IMR-90 (cell line): ENCODE measurements at regions not wholly inside any gene's neighbourhood (a gene's known extent, or its start where the extent isn't known, plus 50 kb on each side); places are given as distances from the start of the nearest gene placed in this dataset.

Experiments
- ATAC-seq: fragments of 200-7000 bp; cut with Tn5 transposase; 2 replicates; pipeline ENCODE4 v1.9.1; 2020; ENCODE audit warnings: low read depth, mild to moderate bottlenecking, moderate library complexity
- BruUV-seq: library from RNA; stranded (reverse); fragments of 400-500 nt; replicated peaks from 2 replicates; lab custom pipeline; 2021; lab: Mats Ljungman, UMichigan
- CTCF ChIA-PET: fragments of 300-600 bp; formaldehyde crosslinking; extraction: SDS; loops from one replicate; lab custom pipeline; 2021; ENCODE audit warnings: antibody characterized with exemption; lab: Yijun Ruan, JAX
- POLR2A ChIA-PET: fragments of 300-600 bp; sonication (Branson Sonifier 250); formaldehyde crosslinking; loops from one replicate; lab custom pipeline; 2022; ENCODE audit warnings: antibody characterized with exemption; ENCODE audit not compliant: unreplicated experiment; lab: Charles Lee
- DNase-seq: peaks from one replicate; pipeline ENCODE4 v3.0.0; 2013
- H2AFZ ChIP-seq: replicated peaks from 2 replicates; pipeline ENCODE3; 2013; ENCODE audit warnings: low read length, mild to moderate bottlenecking; ENCODE audit not compliant: poor library complexity
- H2AK5ac ChIP-seq: 2 replicates; pipeline ENCODE4 v1.6.1; 2013; ENCODE audit warnings: low read depth, low read length, inconsistent platforms
- H2AK9ac ChIP-seq: replicated peaks from 2 replicates; pipeline ENCODE3; 2013; ENCODE audit warnings: mild to moderate bottlenecking, low read depth, low read length, moderate library complexity; ENCODE audit not compliant: poor library complexity
- H2BK120ac ChIP-seq: 2 replicates; pipeline ENCODE4 v1.6.1; 2013; ENCODE audit warnings: low read depth, low read length, inconsistent platforms
- H2BK15ac ChIP-seq: 3 replicates; pipeline ENCODE4 v1.6.1; 2013; ENCODE audit warnings: low read depth, low read length, inconsistent platforms
- H2BK20ac ChIP-seq: 2 replicates; pipeline ENCODE4 v1.6.1; 2013; ENCODE audit warnings: low read depth, mild to moderate bottlenecking, inconsistent platforms, low read length, moderate library complexity
- H2BK5ac ChIP-seq: 2 replicates; pipeline ENCODE4 v1.6.1; 2013; ENCODE audit warnings: mild to moderate bottlenecking, low read depth, low read length, inconsistent platforms; ENCODE audit not compliant: poor library complexity, severe bottlenecking
- H3K14ac ChIP-seq: replicated peaks from 2 replicates; pipeline ENCODE4 v1.6.1; 2013; ENCODE audit warnings: low read depth, low read length, inconsistent platforms
- H3K18ac ChIP-seq: 2 replicates; pipeline ENCODE4 v1.6.1; 2013; ENCODE audit warnings: low read depth, low read length, control low read depth
- H3K23ac ChIP-seq: 2 replicates; pipeline ENCODE4 v1.6.1; 2013; ENCODE audit warnings: low read depth, low read length, inconsistent platforms
- H3K27ac ChIP-seq: 2 replicates; pipeline ENCODE4 v1.5.1; 2013; ENCODE audit warnings: mild to moderate bottlenecking, control low read depth, low read length; ENCODE audit not compliant: insufficient read depth
- H3K27me3 ChIP-seq: 2 replicates; pipeline ENCODE4 v1.6.1; 2013; ENCODE audit warnings: low read length; ENCODE audit not compliant: control insufficient read depth, insufficient read depth
- H3K36me3 ChIP-seq: 2 replicates; pipeline ENCODE4 v1.6.1; 2013; ENCODE audit warnings: low read length, mixed read lengths; ENCODE audit not compliant: control insufficient read depth, insufficient read depth
- H3K4ac ChIP-seq: 2 replicates; pipeline ENCODE4 v1.6.1; 2013; ENCODE audit warnings: low read depth, low read length, inconsistent platforms
- H3K4me1 ChIP-seq: 2 replicates; pipeline ENCODE4 v1.6.1; 2013; ENCODE audit warnings: low read length, mixed read lengths; ENCODE audit not compliant: control insufficient read depth, insufficient read depth
- H3K4me2 ChIP-seq: 2 replicates; pipeline ENCODE4 v1.6.1; 2013; ENCODE audit warnings: low read depth, mild to moderate bottlenecking, control low read depth, low read length, moderate library complexity
- H3K4me3 ChIP-seq: 2 replicates; pipeline ENCODE4 v1.5.1; 2013; ENCODE audit warnings: low read depth, mild to moderate bottlenecking, control low read depth, low read length, moderate library complexity; ENCODE audit not compliant: insufficient read depth
- H3K56ac ChIP-seq: 2 replicates; pipeline ENCODE4 v1.6.1; 2013; ENCODE audit warnings: low read length, inconsistent platforms; ENCODE audit not compliant: insufficient read depth; ENCODE audit errors: extremely low read depth
- H3K79me1 ChIP-seq, 2 experiments: 2 replicates each; pipeline ENCODE4 v1.6.1; 2013; ENCODE audit warnings: low read length in 2 of 2, inconsistent platforms in 1 of 2, low read depth in 1 of 2
- H3K9ac ChIP-seq: 2 replicates; pipeline ENCODE4 v1.6.1; 2013; ENCODE audit warnings: low read depth, low read length, control low read depth
- H3K9me1 ChIP-seq: 2 replicates; pipeline ENCODE4 v1.6.1; 2013; ENCODE audit warnings: low read length, inconsistent platforms; ENCODE audit not compliant: insufficient read depth
- H3K9me3 ChIP-seq: 2 replicates; pipeline ENCODE4 v1.6.1; 2013; ENCODE audit warnings: low read length; ENCODE audit not compliant: control insufficient read depth, insufficient read depth
- H4K20me1 ChIP-seq: 2 replicates; pipeline ENCODE4 v1.6.1; 2013; ENCODE audit warnings: low read length, inconsistent platforms; ENCODE audit not compliant: insufficient read depth
- H4K5ac ChIP-seq: 2 replicates; pipeline ENCODE4 v1.6.1; 2013; ENCODE audit warnings: mild to moderate bottlenecking, low read depth, low read length, control low read depth
- H4K8ac ChIP-seq, 2 experiments: 2 replicates each; pipeline ENCODE4 v1.6.1; 2013; ENCODE audit warnings: low read depth in 2 of 2, low read length in 2 of 2, control low read depth in 1 of 2, inconsistent platforms in 1 of 2
- H4K91ac ChIP-seq: 2 replicates; pipeline ENCODE4 v1.6.1; 2013; ENCODE audit warnings: low read depth, low read length, inconsistent platforms; ENCODE audit not compliant: insufficient read depth
- BHLHE40 ChIP-seq: fragments of 150-350 bp; IDR thresholded peaks from 2 replicates; pipeline ENCODE4 v1.6.1; 2016; ENCODE audit warnings: mild to moderate bottlenecking, low read depth, low read length
- CTCF ChIP-seq: conservative IDR thresholded peaks from 2 replicates; pipeline ENCODE4 v1.5.1; 2012; ENCODE audit warnings: mild to moderate bottlenecking, low read depth, low read length, improper control_type of control experiment
- MAFK ChIP-seq: IDR thresholded peaks from 2 replicates; pipeline ENCODE4 v1.6.1; 2012; ENCODE audit warnings: low read depth, low read length, improper control_type of control experiment
- MAZ ChIP-seq: IDR thresholded peaks from 2 replicates; pipeline ENCODE4 v1.6.1; 2012; ENCODE audit warnings: low read depth, mild to moderate bottlenecking, low read length, improper control_type of control experiment, moderate library complexity, borderline replicate concordance
- MXI1 ChIP-seq: IDR thresholded peaks from 2 replicates; pipeline ENCODE4 v1.6.1; 2012; ENCODE audit warnings: low read depth, mild to moderate bottlenecking, low read length, moderate library complexity, borderline replicate concordance
- NFE2L2 ChIP-seq: fragments of 150-350 bp; IDR thresholded peaks from 2 replicates; pipeline ENCODE4 v1.6.1; 2016; ENCODE audit warnings: low read depth, mild to moderate bottlenecking, low read length
- POLR2A ChIP-seq: IDR thresholded peaks from 2 replicates; pipeline ENCODE4 v1.6.1; 2012; ENCODE audit warnings: mild to moderate bottlenecking, low read depth, low read length
- RAD21 ChIP-seq: IDR thresholded peaks from 2 replicates; pipeline ENCODE4 v1.6.1; 2012; ENCODE audit warnings: low read length, improper control_type of control experiment
- RFX5 ChIP-seq: IDR thresholded peaks from 2 replicates; pipeline ENCODE4 v1.8.0; 2012; ENCODE audit warnings: low read depth, mild to moderate bottlenecking, low read length, moderate library complexity
- WGBS, 2 experiments: methylation state at CpG; one replicate each; pipeline versions ENCODE4 v1.1.5 to v1.1.7; 2013; ENCODE audit warnings: missing lambda C conversion rate in 2 of 2; ENCODE audit not compliant: insufficient read length in 1 of 2; ENCODE audit errors: extremely low coverage in 2 of 2; 5-methylcytosine and 5-hydroxymethylcytosine counted together
- dilution Hi-C: fragments of 300-500 bp; cut with HindIII; formaldehyde crosslinking; loops from one replicate; pipeline ENCODE4 v1.14.3; 2018; ENCODE audit warnings: low sequenced_read_pairs; ENCODE audit not compliant: unreplicated experiment
- in situ Hi-C: fragments of 300-500 bp; cut with MboI; formaldehyde crosslinking; loops from 3 replicates; pipeline ENCODE4 v1.14.3; 2019; ENCODE audit warnings: low sequenced_read_pairs, inconsistent platforms, mixed read lengths
- intact Hi-C: fragments of 100-400 bp; cut with micrococcal nuclease; formaldehyde crosslinking; loops from 2 replicates; pipeline ENCODE4 v1.10.0; 2022

GRCh38 chr1:199508072-199508471 lies 519.4 kb upstream of the NR5A2 start:
- Histone ChIP-seq H3K4ac (no peak overlapping the region), H2BK5ac (no peak overlapping the region), H3K36me3 (no peaks in the 10 kb centered on the region), H2BK15ac (no peak overlapping the region), H3K9me1 (no peaks in the 10 kb centered on the region), H2BK20ac (no peak overlapping the region), H4K5ac (no peak overlapping the region), H3K27me3 (no peaks in the 10 kb centered on the region; the same call in 1 of the 2 replicates), H3K23ac (no peak overlapping the region), H2AFZ (no peak overlapping the region), H3K56ac (no peak overlapping the region), H4K8ac (no peak overlapping the region), H4K20me1 (no peaks in the 10 kb centered on the region), H4K91ac (no peak overlapping the region), H3K79me1 (no peaks in the 10 kb centered on the region), H3K4me3 (no peak overlapping the region), H3K4me1 (no peaks in the 10 kb centered on the region), H3K9ac (no peak overlapping the region), H3K14ac (no peak overlapping the region), H2AK5ac (no peak overlapping the region), H3K18ac (no peak overlapping the region), H3K4me2 (no peak overlapping the region), H2BK120ac (no peak overlapping the region), H3K9me3 (no peaks in the 10 kb centered on the region), H3K27ac (no peak overlapping the region), H2AK9ac (no peak overlapping the region)
- no TSS peak for BruUV-seq
- DNase-seq: no peak
- dilution Hi-C loops: no loop called here
- no peak for TF ChIP-seq RAD21
- TF ChIP-seq RFX5: no peak
- no peak for TF ChIP-seq MXI1
- TF ChIP-seq MAZ: no peak
- no peak for TF ChIP-seq POLR2A
- TF ChIP-seq CTCF: no peak
- no peak for TF ChIP-seq MAFK
- TF ChIP-seq BHLHE40: no peak
- no peak for TF ChIP-seq NFE2L2
- 40% methylated on average over 2 of the region's 3 CpGs; no CpG with 5 or more reads in 1 of the 2 experiments for WGBS, 2 experiments
- ChIA-PET CTCF (no interaction called here), POLR2A (no interaction called here)
- in situ Hi-C loops: no loop called here
- ATAC-seq: no peak
- intact Hi-C loops: no loop called here
